Astrocyte (in vitro differentiated cells and primary cell): ENCODE measurements at regions not wholly inside any gene's neighbourhood (a gene's known extent, or its start where the extent isn't known, plus 50 kb on each side); places are given as distances from the start of the nearest gene placed in this dataset.

Experiments used
- DNase-seq: peaks from one replicate; pipeline ENCODE4 v3.0.0-alpha.2; 2010; ENCODE audit warnings: low read depth
- FAIRE-seq: peaks from 2 replicates; lab custom pipeline; 2011; peaks lifted over from hg19 to GRCh38; lab: Jason Lieb, UNC
- H2AFZ ChIP-seq: 2 replicates; pipeline ENCODE4 v1.6.0; 2012; ENCODE audit warnings: low read depth, low read length, inconsistent platforms
- H3K27ac ChIP-seq: 2 replicates; pipeline ENCODE4 v1.5.1; 2011; ENCODE audit warnings: low read depth, low read length, inconsistent platforms
- H3K27me3 ChIP-seq: 2 replicates; pipeline ENCODE4 v1.6.0; 2011; ENCODE audit warnings: low read length, inconsistent platforms; ENCODE audit not compliant: insufficient read depth
- H3K36me3 ChIP-seq: 2 replicates; pipeline ENCODE4 v1.5.1; 2011; ENCODE audit warnings: low read length, inconsistent platforms; ENCODE audit not compliant: insufficient read depth
- H3K4me1 ChIP-seq: 2 replicates; pipeline ENCODE4 v1.5.1; 2011; ENCODE audit warnings: low read length, inconsistent platforms; ENCODE audit not compliant: insufficient read depth
- H3K4me2 ChIP-seq: 2 replicates; pipeline ENCODE4 v1.6.0; 2012; ENCODE audit warnings: low read length, inconsistent platforms
- H3K4me3 ChIP-seq: 2 replicates; pipeline ENCODE4 v1.5.1; 2011; ENCODE audit warnings: low read depth, mild to moderate bottlenecking, low read length, inconsistent platforms; ENCODE audit not compliant: insufficient read depth
- H3K79me2 ChIP-seq: 2 replicates; pipeline ENCODE4 v1.6.0; 2012; ENCODE audit warnings: mild to moderate bottlenecking, low read length, inconsistent platforms; ENCODE audit not compliant: insufficient read depth
- H3K9ac ChIP-seq: 2 replicates; pipeline ENCODE4 v1.6.0; 2012; ENCODE audit warnings: mild to moderate bottlenecking, low read length, inconsistent platforms
- H3K9me3 ChIP-seq: 2 replicates; pipeline ENCODE4 v1.5.1; 2012; ENCODE audit warnings: low read depth, mild to moderate bottlenecking, low read length, inconsistent platforms; ENCODE audit not compliant: insufficient read depth
- H4K20me1 ChIP-seq: 2 replicates; pipeline ENCODE4 v1.6.0; 2012; ENCODE audit warnings: low read length, inconsistent platforms; ENCODE audit not compliant: insufficient read depth
- H3K27ac Mint-ChIP-seq: one replicate; pipeline ENCODE4 v1.8.0; 2021; ENCODE audit warnings: mild to moderate bottlenecking, mixed read lengths; ENCODE audit not compliant: unreplicated experiment
- H3K27me3 Mint-ChIP-seq: one replicate; pipeline ENCODE4 v1.8.0; 2021; ENCODE audit warnings: low read depth, mixed read lengths; ENCODE audit not compliant: unreplicated experiment
- H3K36me3 Mint-ChIP-seq: one replicate; pipeline ENCODE4 v1.8.0; 2021; ENCODE audit warnings: low read depth, mixed read lengths; ENCODE audit not compliant: unreplicated experiment
- H3K4me1 Mint-ChIP-seq: one replicate; pipeline ENCODE4 v1.8.0; 2021; ENCODE audit warnings: low read depth, mixed read lengths; ENCODE audit not compliant: unreplicated experiment
- H3K4me3 Mint-ChIP-seq: one replicate; pipeline ENCODE4 v1.8.0; 2021; ENCODE audit warnings: mild to moderate bottlenecking, moderate library complexity, mixed read lengths; ENCODE audit not compliant: unreplicated experiment
- H3K9me3 Mint-ChIP-seq: one replicate; pipeline ENCODE4 v1.8.0; 2021; ENCODE audit warnings: mild to moderate bottlenecking, mixed read lengths; ENCODE audit not compliant: unreplicated experiment
- CTCF ChIP-seq: IDR thresholded peaks from 2 replicates; pipeline ENCODE4 v1.5.1; 2011; ENCODE audit warnings: low read depth, mild to moderate bottlenecking, inconsistent platforms, low read length, moderate library complexity; ENCODE audit not compliant: insufficient read depth
- EZH2 ChIP-seq: IDR thresholded peaks from 2 replicates; pipeline ENCODE4 v1.6.1; 2012; ENCODE audit warnings: mild to moderate bottlenecking, low read length, inconsistent platforms; ENCODE audit not compliant: insufficient read depth

GRCh38 chr5:116746668-116747067, 172.0 kb upstream of the SEMA6A start:
- Histone ChIP-seq H4K20me1 (no peaks in the 10 kb centered on the region), H3K27me3 (no peaks in the 10 kb centered on the region), H3K4me2 (no peak overlapping the region), H3K36me3 (no peaks in the 10 kb centered on the region), H3K79me2 (no peaks in the 10 kb centered on the region), H2AFZ (no peak overlapping the region), H3K9ac (no peak overlapping the region), H3K27ac (no peak overlapping the region), H3K4me3 (no peak overlapping the region), H3K4me1 (no peaks in the 10 kb centered on the region), H3K9me3 (no peaks in the 10 kb centered on the region)
- Mint-ChIP-seq H3K4me1 (no peaks in the 10 kb centered on the region), H3K27me3 (no peaks in the 10 kb centered on the region), H3K9me3 (peaks cover 4% of the 10 kb centered on the region), H3K27ac (no peak overlapping the region), H3K4me3 (no peak overlapping the region), H3K36me3 (no peaks in the 10 kb centered on the region)
- no peak for TF ChIP-seq CTCF
- no peak for TF ChIP-seq EZH2
- DNase-seq: no peak
- no peak for FAIRE-seq

DNA sequence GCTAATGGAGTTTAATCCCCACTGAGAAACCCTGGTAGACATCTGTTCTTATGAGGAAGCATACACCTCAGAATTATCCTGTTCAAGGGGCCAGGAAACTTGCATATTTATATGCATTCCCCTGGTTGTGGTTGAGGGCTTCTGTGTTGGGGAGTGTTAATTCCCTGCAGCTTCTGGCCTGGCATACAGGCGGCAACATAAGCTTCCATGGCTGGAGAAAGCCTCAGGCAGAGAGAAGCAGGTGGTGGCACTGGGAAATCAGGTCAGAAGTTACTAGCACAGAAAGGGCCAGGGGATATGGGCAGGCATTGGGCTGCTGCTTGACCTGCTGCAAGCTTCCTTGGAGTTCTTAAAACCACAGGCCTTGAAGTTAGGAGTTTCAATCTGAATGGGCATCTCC, 166.1 kb upstream of the SEMA6A start:
- Mint-ChIP-seq H3K27me3 (peaks cover 2% of the 10 kb centered on the region), H3K4me3 (no peak overlapping the region), H3K36me3 (no peaks in the 10 kb centered on the region), H3K4me1 (no peaks in the 10 kb centered on the region), H3K9me3 (peaks cover 4% of the 10 kb centered on the region), H3K27ac (no peak overlapping the region)
- FAIRE-seq (no peak), DNase-seq (no peak)
- H3K4me2 ChIP-seq: no peak overlapping the region
- H3K36me3 ChIP-seq: no peaks in the 10 kb centered on the region
- H4K20me1 ChIP-seq: no peaks in the 10 kb centered on the region
- no peak overlapping the region for H2AFZ ChIP-seq
- H3K27me3 ChIP-seq: peaks cover 4% of the 10 kb centered on the region
- H3K4me3 ChIP-seq: no peak overlapping the region
- no peak overlapping the region for H3K9ac ChIP-seq
- H3K27ac ChIP-seq: no peak overlapping the region
- H3K79me2 ChIP-seq: no peaks in the 10 kb centered on the region
- H3K4me1 ChIP-seq: no peaks in the 10 kb centered on the region
- no peaks in the 10 kb centered on the region for H3K9me3 ChIP-seq
- no peak for TF ChIP-seq CTCF
- no peak for TF ChIP-seq EZH2

GRCh38 chr5:116739571-116739970, 164.9 kb upstream of the SEMA6A start:
- TF ChIP-seq CTCF (no peak), EZH2 (no peak)
- Histone ChIP-seq H4K20me1 (no peaks in the 10 kb centered on the region), H2AFZ (no peak overlapping the region), H3K27me3 (peaks cover 4% of the 10 kb centered on the region), H3K4me3 (no peak overlapping the region), H3K9me3 (no peaks in the 10 kb centered on the region), H3K79me2 (no peaks in the 10 kb centered on the region), H3K4me1 (no peaks in the 10 kb centered on the region), H3K4me2 (no peak overlapping the region), H3K27ac (no peak overlapping the region), H3K36me3 (no peaks in the 10 kb centered on the region), H3K9ac (no peak overlapping the region)
- no peak for DNase-seq
- Mint-ChIP-seq H3K27me3 (peaks cover 2% of the 10 kb centered on the region), H3K27ac (no peak overlapping the region), H3K36me3 (no peaks in the 10 kb centered on the region), H3K4me3 (no peak overlapping the region), H3K4me1 (no peaks in the 10 kb centered on the region), H3K9me3 (peaks cover 4% of the 10 kb centered on the region)
- FAIRE-seq: no peak
